H1 (cell line): ENCODE measurements at regions not wholly inside any gene's neighbourhood (a gene's known extent, or its start where the extent isn't known, plus 50 kb on each side); places are given as distances from the start of the nearest gene placed in this dataset.
A peak's percentile ranks its signal among the peaks of the same experiment; 100 is the strongest.

ENCODE experiments used
- CTCF ChIA-PET: fragments of 300-600 bp; sonication (Branson Sonifier 250); formaldehyde crosslinking; loops from one replicate; lab custom pipeline; 2021; ENCODE audit not compliant: partially characterized antibody; lab: Charles Lee
- POLR2A ChIA-PET: fragments of 300-600 bp; sonication (Branson Sonifier 250); formaldehyde crosslinking; loops from one replicate; lab custom pipeline; 2021; ENCODE audit warnings: inconsistent platforms; ENCODE audit not compliant: partially characterized antibody; lab: Charles Lee
- DNase-seq, 2 experiments: peaks; one replicate each; pipeline versions ENCODE4 v3.0.0 to v3.0.0-alpha.2; 2010 to 2022; ENCODE audit warnings: low spot score in 2 of 2, low read depth in 1 of 2, mixed read lengths in 1 of 2
- FAIRE-seq: peaks from 2 replicates; lab custom pipeline; 2011; peaks lifted over from hg19 to GRCh38; lab: Jason Lieb, UNC
- H2AFZ ChIP-seq: 2 replicates; pipeline ENCODE4 v1.8.1; 2012; ENCODE audit warnings: low read length, inconsistent platforms
- H2AK5ac ChIP-seq: 2 replicates; pipeline ENCODE4 v1.6.1; 2013; ENCODE audit warnings: low read depth, low read length
- H2BK120ac ChIP-seq: replicated peaks from 2 replicates; pipeline ENCODE3; 2013; ENCODE audit warnings: low read depth, low read length, inconsistent platforms
- H2BK12ac ChIP-seq: 2 replicates; pipeline ENCODE4 v1.6.1; 2013; ENCODE audit warnings: low read depth, low read length
- H2BK15ac ChIP-seq: 2 replicates; pipeline ENCODE4 v1.6.1; 2013; ENCODE audit warnings: low read length
- H2BK20ac ChIP-seq: 2 replicates; pipeline ENCODE4 v1.6.1; 2013; ENCODE audit warnings: low read length
- H2BK5ac ChIP-seq: 2 replicates; pipeline ENCODE4 v1.6.1; 2013; ENCODE audit warnings: low read depth, low read length
- H3K14ac ChIP-seq: 2 replicates; pipeline ENCODE4 v1.6.1; 2013; ENCODE audit warnings: inconsistent platforms; ENCODE audit not compliant: insufficient read length
- H3K18ac ChIP-seq: 2 replicates; pipeline ENCODE4 v1.6.1; 2013; ENCODE audit warnings: low read length; ENCODE audit errors: extremely low read depth
- H3K23ac ChIP-seq: 2 replicates; pipeline ENCODE4 v1.6.1; 2013; ENCODE audit warnings: inconsistent platforms; ENCODE audit not compliant: insufficient read length
- H3K23me2 ChIP-seq: 2 replicates; pipeline ENCODE4 v1.6.1; 2013; ENCODE audit warnings: low read depth, low read length
- H3K27ac ChIP-seq: 2 replicates; pipeline ENCODE4 v1.6.1; 2011; ENCODE audit warnings: low read depth, low read length, inconsistent platforms
- H3K27me3 ChIP-seq, 4 experiments: replicated peaks in 1 of 4; 1 replicate in 1 of 4; 2 replicates in 3 of 4; pipeline versions ENCODE4 v1.6.1 to v1.8.1; 2011 to 2013; ENCODE audit warnings: low read length in 3 of 4, mild to moderate bottlenecking in 3 of 4, inconsistent platforms in 2 of 4, mixed read lengths in 2 of 4, moderate library complexity in 1 of 4; ENCODE audit not compliant: control insufficient read depth in 3 of 4, insufficient read depth in 3 of 4; ENCODE audit errors: extremely low read depth in 1 of 4
- H3K36me3 ChIP-seq, 4 experiments: 2 replicates each; pipeline versions ENCODE4 v1.6.1 to v1.8.1; 2011 to 2013; ENCODE audit warnings: mild to moderate bottlenecking in 4 of 4, low read length in 3 of 4, moderate library complexity in 2 of 4, control low read depth in 1 of 4, inconsistent platforms in 1 of 4; ENCODE audit not compliant: insufficient read depth in 4 of 4, control insufficient read depth in 2 of 4
- H3K4ac ChIP-seq: replicated peaks from 2 replicates; pipeline ENCODE3; 2013; ENCODE audit warnings: low read length, low read depth, mixed read lengths, inconsistent platforms; ENCODE audit not compliant: insufficient read length
- H3K4me1 ChIP-seq, 4 experiments: replicated peaks in 1 of 4; 1 replicate in 1 of 4; 2 replicates in 3 of 4; pipeline versions ENCODE4 v1.6.1 to v1.8.1; 2011 to 2013; ENCODE audit warnings: low read length in 3 of 4, inconsistent platforms in 2 of 4, mixed read lengths in 1 of 4; ENCODE audit not compliant: insufficient read depth in 4 of 4, control insufficient read depth in 3 of 4
- H3K4me2 ChIP-seq, 2 experiments: 2 replicates each; pipeline versions ENCODE4 v1.6.1 to v1.8.1; 2011 to 2013; ENCODE audit warnings: low read depth in 2 of 2, low read length in 2 of 2, control low read depth in 1 of 2, inconsistent platforms in 1 of 2, mild to moderate bottlenecking in 1 of 2; ENCODE audit not compliant: insufficient read depth in 1 of 2
- H3K4me3 ChIP-seq, 4 experiments: fragments of 200-600, 300-600 bp in 1 of 4; sonication (generic), shearing (Covaris generic), sonication (Bioruptor Twin) in 1 of 4; 2 replicates each; pipeline versions ENCODE4 v1.5.1 to v1.8.1; 2011 to 2016; ENCODE audit warnings: low read length in 4 of 4, low read depth in 3 of 4, control low read depth in 2 of 4, inconsistent platforms in 2 of 4, mild to moderate bottlenecking in 2 of 4, mixed read lengths in 1 of 4, moderate library complexity in 1 of 4; ENCODE audit not compliant: insufficient read depth in 2 of 4; ENCODE audit errors: extremely low read depth in 1 of 4
- H3K56ac ChIP-seq: replicated peaks from 2 replicates; pipeline ENCODE3; 2013; ENCODE audit warnings: low read depth, mild to moderate bottlenecking, mixed read lengths, low read length, inconsistent platforms; ENCODE audit not compliant: insufficient read length
- H3K79me1 ChIP-seq: 2 replicates; pipeline ENCODE4 v1.6.1; 2013; ENCODE audit warnings: low read depth, low read length, control low read depth
- H3K79me2 ChIP-seq, 2 experiments: 2 replicates each; pipeline versions ENCODE4 v1.6.1 to v1.8.1; 2012 to 2013; ENCODE audit warnings: low read length in 2 of 2, mild to moderate bottlenecking in 2 of 2, inconsistent platforms in 1 of 2; ENCODE audit not compliant: insufficient read depth in 2 of 2, control insufficient read depth in 1 of 2
- H3K9ac ChIP-seq, 4 experiments: replicated peaks in 1 of 4; 1 replicate in 1 of 4; 2 replicates in 3 of 4; pipeline versions ENCODE4 v1.6.1 to v1.8.1; 2011 to 2013; ENCODE audit warnings: low read depth in 3 of 4, low read length in 3 of 4, control low read depth in 2 of 4, mild to moderate bottlenecking in 2 of 4, moderate library complexity in 2 of 4, inconsistent platforms in 1 of 4; ENCODE audit errors: extremely low read depth in 1 of 4
- H3K9me3 ChIP-seq, 2 experiments: 2 replicates each; pipeline versions ENCODE4 v1.6.1 to v1.8.1; 2012 to 2013; ENCODE audit warnings: mild to moderate bottlenecking in 2 of 2, moderate library complexity in 2 of 2, control low read depth in 1 of 2, inconsistent platforms in 1 of 2, low read depth in 1 of 2, low read length in 1 of 2, mixed read lengths in 1 of 2; ENCODE audit not compliant: insufficient read depth in 2 of 2
- H4K20me1 ChIP-seq, 2 experiments: replicated peaks in 1 of 2; 2 replicates each; pipeline versions ENCODE3 to v1.8.1; 2011 to 2013; ENCODE audit warnings: inconsistent platforms in 2 of 2, low read length in 2 of 2, mild to moderate bottlenecking in 1 of 2; ENCODE audit not compliant: insufficient read depth in 2 of 2, control insufficient read depth in 1 of 2
- H4K5ac ChIP-seq: 2 replicates; pipeline ENCODE4 v1.6.1; 2013; ENCODE audit warnings: low read length, low read depth, mixed read lengths, inconsistent platforms; ENCODE audit not compliant: insufficient read length
- H4K8ac ChIP-seq: 2 replicates; pipeline ENCODE4 v1.8.0; 2013; ENCODE audit warnings: mild to moderate bottlenecking, moderate library complexity, low read length, inconsistent platforms; ENCODE audit not compliant: insufficient read depth; ENCODE audit errors: extremely low read depth
- H4K91ac ChIP-seq: replicated peaks from 2 replicates; pipeline ENCODE3; 2013; ENCODE audit warnings: low read length, mixed read lengths, inconsistent platforms; ENCODE audit not compliant: insufficient read length
- NANOG ChIP-seq: IDR thresholded peaks from 2 replicates; pipeline ENCODE4 v1.6.1; 2011; ENCODE audit warnings: low read length, low read depth, mild to moderate bottlenecking, inconsistent platforms; ENCODE audit not compliant: insufficient read depth, poor library complexity, severe bottlenecking
- RAD21 ChIP-seq, 2 experiments: IDR thresholded peaks in 1 of 2; conservative IDR thresholded peaks in 1 of 2; 2 replicates each; pipeline ENCODE4 v1.6.1; 2011; ENCODE audit warnings: low read depth in 2 of 2, low read length in 2 of 2, improper control_type of control experiment in 1 of 2, inconsistent platforms in 1 of 2, mild to moderate bottlenecking in 1 of 2, moderate library complexity in 1 of 2
- WGBS, 2 experiments: shearing (Covaris generic) in 1 of 2; methylation state at CpG; one replicate each; pipeline versions ENCODE4 v1.1.6 to v1.1.7; 2013 to 2015; ENCODE audit warnings: low lambda C conversion rate in 2 of 2, mixed read lengths in 2 of 2, inconsistent platforms in 1 of 2, low coverage in 1 of 2, missing lambda C conversion rate in 1 of 2; ENCODE audit not compliant: insufficient replicate concordance in 2 of 2, insufficient coverage in 1 of 2, insufficient read length in 1 of 2; ENCODE audit errors: extremely low coverage in 1 of 2, missing lambda C conversion rate in 1 of 2; 5-methylcytosine and 5-hydroxymethylcytosine counted together
- TF ChIP-seq, protein P1 (sequence below), 3 experiments: IDR thresholded peaks; 1 replicate in 2 of 3; 2 replicates in 1 of 3; pipeline versions ENCODE4 v1.5.1 to v1.6.1; 2011; ENCODE audit warnings: low read length in 3 of 3, mild to moderate bottlenecking in 3 of 3, inconsistent platforms in 2 of 3, low read depth in 1 of 3, moderate library complexity in 1 of 3; ENCODE audit not compliant: insufficient read depth in 1 of 3; ENCODE audit errors: control extremely low read depth in 1 of 3

DNA sequence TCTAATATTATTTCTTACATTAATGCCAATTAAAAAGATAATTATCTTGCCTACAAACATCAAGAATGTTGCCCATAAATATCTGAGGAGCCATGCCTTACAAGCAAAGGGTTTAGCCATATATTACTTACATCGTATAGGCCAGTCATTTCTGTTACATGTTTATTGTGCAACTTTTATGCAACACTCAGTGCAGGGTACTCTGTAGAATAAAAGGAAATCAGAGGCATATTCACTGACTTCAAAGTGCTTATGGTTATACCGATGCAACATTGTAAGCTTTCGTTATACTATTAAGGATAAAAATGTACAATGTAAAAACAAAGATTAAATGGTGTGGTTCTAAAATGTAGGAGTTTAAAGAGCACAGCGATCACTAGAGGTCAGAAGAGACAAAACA lies 315.9 kb downstream of the PCDH10 start:
- Histone ChIP-seq H3K27me3 (no peaks in the 10 kb centered on the region; a peak in 2 of 7 replicates), H3K9ac (no peak overlapping the region), H2BK5ac (no peak overlapping the region), H3K4ac (no peak overlapping the region), H3K56ac (no peak overlapping the region), H3K79me1 (no peaks in the 10 kb centered on the region), H3K27ac (no peak overlapping the region), H3K23me2 (no peaks in the 10 kb centered on the region), H2BK20ac (no peak overlapping the region), H2BK12ac (no peak overlapping the region), H4K91ac (no peak overlapping the region), H3K9me3 (no peaks in the 10 kb centered on the region), H3K4me2 (no peak overlapping the region), H3K36me3 (no peaks in the 10 kb centered on the region), H4K20me1 (no peaks in the 10 kb centered on the region), H3K23ac (no peak overlapping the region), H2AK5ac (no peak overlapping the region), H3K4me1 (peaks cover 0 to 9% (median 2%) of the 10 kb centered on the region in 4 experiments; a peak in 1 of 7 replicates), H3K14ac (no peak overlapping the region), H3K18ac (no peak overlapping the region), H4K8ac (no peak overlapping the region), H4K5ac (no peak overlapping the region), H2BK120ac (no peak overlapping the region), H2BK15ac (no peak overlapping the region), H3K79me2 (no peaks in the 10 kb centered on the region), H3K4me3 (no peak overlapping the region), H2AFZ (no peak overlapping the region)
- TF ChIP-seq RAD21 (IDR thresholded peaks at IDR 0.05 in 1 of 2, conservative IDR thresholded peaks at IDR 0.05 in 1 of 2; ENCODE audit: low read depth in 2 of 2, low read length in 2 of 2) (peak in 1 of 2 experiments; percentile 18; a peak in 3 of 4 replicates), NANOG (no peak)
- TF ChIP-seq, protein P1, sequence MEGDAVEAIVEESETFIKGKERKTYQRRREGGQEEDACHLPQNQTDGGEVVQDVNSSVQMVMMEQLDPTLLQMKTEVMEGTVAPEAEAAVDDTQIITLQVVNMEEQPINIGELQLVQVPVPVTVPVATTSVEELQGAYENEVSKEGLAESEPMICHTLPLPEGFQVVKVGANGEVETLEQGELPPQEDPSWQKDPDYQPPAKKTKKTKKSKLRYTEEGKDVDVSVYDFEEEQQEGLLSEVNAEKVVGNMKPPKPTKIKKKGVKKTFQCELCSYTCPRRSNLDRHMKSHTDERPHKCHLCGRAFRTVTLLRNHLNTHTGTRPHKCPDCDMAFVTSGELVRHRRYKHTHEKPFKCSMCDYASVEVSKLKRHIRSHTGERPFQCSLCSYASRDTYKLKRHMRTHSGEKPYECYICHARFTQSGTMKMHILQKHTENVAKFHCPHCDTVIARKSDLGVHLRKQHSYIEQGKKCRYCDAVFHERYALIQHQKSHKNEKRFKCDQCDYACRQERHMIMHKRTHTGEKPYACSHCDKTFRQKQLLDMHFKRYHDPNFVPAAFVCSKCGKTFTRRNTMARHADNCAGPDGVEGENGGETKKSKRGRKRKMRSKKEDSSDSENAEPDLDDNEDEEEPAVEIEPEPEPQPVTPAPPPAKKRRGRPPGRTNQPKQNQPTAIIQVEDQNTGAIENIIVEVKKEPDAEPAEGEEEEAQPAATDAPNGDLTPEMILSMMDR (IDR thresholded peaks at IDR 0.05; ENCODE audit: control extremely low read depth in 1 of 3, insufficient read depth in 1 of 3, low read depth in 1 of 3, low read length in 3 of 3): peak in 1 of 3 experiments; percentile 5; a peak in 1 of 4 replicates
- POLR2A ChIA-PET: no interaction called here
- DNase-seq: no peak
- WGBS, 2 experiments: 88% methylated on average over 4 of the region's 4 CpGs; no CpG with 5 or more reads in 1 of the 2 experiments
- CTCF ChIA-PET: interaction anchor here (0.6 to 1.3 kb wide), 6 partner anchors 8 to 926 kb away, joined by 3 read pairs; no protein-coding TSS in a partner anchor
- FAIRE-seq: no peak
